HG03571 (cell line): ENCODE measurements at regions not wholly inside any gene's neighbourhood (a gene's known extent, or its start where the extent isn't known, plus 50 kb on each side); places are given as distances from the start of the nearest gene placed in this dataset.
"Not testable (repeated sequence)": the region's sequence is repeated elsewhere in the genome, so short reads cannot be mapped to it uniquely, and the experiment has no call there.

Experiments used
- ATAC-seq: cut with Tn5 transposase; IDR thresholded peaks from one replicate; pipeline ENCODE4 v1.9.1; 2021; ENCODE audit not compliant: unreplicated experiment

DNA sequence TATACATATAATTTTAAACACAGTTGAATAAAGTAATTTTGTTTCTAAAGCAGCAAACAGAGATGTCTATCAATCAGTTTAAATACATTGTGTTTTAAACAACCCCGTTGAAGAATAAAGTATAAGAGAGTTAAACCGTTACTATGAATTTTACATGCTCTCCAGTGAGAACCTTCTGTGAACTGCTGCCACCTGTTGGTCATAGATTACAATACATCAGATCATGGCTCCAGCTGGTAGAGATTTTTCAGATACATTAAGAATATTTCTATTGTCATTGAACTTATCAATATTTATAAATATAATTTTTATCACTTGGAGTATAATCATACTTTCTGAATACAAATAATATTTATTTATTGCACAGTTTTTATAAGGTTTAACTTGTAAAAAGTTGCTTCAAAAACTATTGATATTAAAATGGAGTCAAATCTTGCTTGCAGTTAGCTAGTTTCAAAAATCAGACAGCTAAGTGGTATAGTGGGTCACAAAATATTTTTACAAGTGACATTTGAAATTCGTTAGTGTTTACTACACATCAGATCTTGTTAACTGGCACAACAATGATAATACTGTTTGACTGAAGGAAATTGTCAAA is 561.2 kb upstream of the PHF14 start:
- peak; percentile 83 for ATAC-seq

DNA sequence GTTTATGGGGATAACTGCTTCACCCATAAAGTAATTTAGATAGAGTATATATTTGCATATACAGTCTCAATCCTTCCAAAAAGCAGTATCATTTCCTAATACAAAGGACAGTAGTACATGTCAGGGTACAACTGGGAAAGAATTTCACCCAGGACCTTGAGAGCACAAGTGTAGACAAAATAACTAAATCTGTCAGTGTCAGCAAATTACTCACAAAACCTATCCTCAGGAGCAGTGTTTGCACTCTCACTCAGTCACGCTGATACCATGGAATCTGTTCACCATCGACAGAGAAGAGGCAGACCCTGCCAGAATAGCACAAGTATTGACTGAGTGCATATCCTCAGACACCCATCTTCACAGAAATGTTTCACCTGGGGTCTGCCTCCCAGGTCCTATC is 554.7 kb upstream of the PHF14 start:
- no peak for ATAC-seq

DNA sequence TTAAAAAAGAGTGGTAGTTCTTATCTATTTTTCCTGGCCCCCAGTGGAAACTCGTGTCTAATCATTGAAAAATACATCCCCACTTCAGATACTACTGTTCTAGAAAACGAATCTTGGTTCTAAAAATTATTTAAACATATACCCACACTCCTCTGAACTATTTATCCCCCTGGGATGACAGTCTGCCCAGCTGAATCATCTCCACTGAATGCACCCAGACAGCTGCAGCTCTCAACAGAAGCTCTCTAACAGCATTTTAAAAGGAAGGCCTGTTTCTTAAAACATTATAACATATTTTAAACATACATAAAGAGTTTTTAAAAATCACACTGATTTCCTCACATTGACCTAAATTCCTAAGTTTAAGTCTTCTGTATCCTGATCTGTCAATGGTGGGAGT is 544.6 kb upstream of the PHF14 start:
- no peak for ATAC-seq

DNA sequence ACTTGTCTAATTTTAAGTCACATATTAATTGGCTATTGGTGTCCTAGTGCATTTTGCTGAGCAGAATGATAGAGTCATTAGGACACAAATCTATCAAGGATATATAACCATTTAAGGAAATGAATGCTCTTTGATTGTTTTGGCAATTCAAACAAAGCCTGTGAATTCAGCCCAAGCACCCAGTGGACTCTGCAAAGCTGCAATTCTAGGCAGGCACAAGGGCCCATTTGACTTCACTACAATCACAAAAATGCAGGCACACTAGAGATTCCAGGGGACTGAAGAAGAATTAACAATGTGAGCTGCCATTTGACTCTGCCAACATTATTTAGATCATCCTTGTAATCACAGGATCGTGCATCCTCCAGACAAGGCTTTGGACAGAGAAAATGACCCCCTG is 544.2 kb upstream of the PHF14 start:
- no peak for ATAC-seq

GRCh38 chr7:10436302-10436701 is 537.4 kb upstream of the PHF14 start:
- ATAC-seq: no peak

DNA sequence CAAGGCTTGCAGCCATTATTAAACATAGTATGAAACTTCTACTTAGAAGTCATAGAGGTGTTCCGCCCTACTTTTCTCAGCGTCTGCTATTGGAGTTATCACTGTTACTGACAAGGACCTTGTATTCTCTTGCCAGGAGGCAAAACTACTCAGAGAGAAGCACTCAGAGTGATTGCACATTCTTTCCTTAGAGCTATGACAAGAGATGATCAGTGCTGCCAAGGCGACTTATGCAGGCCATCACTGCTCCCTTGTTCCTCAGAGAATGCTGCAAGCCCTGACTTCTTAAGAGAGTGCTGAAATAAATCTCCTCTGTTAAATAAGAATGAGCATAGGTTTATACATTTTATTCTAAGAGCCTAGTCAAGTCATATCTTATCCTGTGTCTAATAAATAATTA is 534.6 kb upstream of the PHF14 start:
- no peak for ATAC-seq

DNA sequence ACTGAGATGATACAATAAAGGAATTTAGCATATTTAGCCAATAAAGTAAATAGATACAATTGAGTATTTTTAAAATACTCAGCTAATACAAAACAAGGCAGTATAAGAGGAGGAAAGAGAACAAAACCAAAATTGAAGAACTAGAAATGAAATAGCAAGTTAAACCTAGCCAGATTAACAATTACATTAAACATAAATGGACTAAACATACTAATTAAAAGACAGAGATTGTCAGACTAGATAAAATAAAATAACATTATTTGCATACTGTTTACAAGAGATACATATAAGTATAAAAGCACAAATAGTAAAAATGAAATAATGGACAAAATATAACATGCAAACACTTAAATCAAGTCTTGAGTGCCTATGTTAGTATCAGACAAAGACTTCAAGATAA is 517.7 kb upstream of the PHF14 start:
- no peak for ATAC-seq

DNA sequence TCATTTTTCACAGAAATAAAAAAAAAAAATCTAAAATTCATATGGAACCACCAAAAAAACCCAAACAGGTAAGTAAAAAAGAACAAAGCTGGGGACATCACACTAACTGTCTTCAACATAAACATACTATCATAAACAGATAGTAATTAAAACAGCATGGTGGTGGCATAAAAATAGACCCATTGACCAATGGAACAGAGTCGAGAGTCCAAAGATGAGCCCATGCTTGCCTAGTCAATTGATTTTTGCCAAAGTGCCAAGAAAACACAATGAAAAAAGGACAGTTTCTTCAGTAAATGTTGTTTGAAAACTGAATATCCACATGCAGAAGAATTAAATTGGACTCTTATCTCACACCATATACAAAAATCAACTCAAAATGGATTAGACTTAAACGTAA is 513.2 kb upstream of the PHF14 start:
- no peak for ATAC-seq

- no peak for ATAC-seq
Observed at GRCh38 chr7:10463701-10464100, 510.0 kb upstream of the PHF14 start.

DNA sequence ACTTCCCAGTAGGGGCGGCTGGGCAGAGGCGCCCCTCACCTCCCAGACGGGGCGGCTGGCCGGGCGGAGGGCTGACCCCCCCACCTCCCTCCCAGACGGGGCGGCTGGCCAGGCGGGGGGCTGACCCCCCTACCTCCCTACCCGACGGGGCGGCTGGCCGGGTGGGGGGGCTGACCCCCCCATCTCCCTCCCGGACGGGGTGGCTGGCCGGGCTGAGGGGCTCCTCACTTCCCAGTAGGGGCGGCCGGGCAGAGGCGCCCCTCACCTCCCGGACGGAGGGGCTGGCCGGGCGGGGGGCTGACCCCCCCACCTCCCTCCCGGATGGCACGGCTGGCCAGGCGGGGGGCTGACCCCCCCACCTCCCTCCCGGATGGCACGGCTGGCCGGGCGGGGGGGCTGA is 508.1 kb upstream of the PHF14 start:
- ATAC-seq: not testable (repeated sequence)

DNA sequence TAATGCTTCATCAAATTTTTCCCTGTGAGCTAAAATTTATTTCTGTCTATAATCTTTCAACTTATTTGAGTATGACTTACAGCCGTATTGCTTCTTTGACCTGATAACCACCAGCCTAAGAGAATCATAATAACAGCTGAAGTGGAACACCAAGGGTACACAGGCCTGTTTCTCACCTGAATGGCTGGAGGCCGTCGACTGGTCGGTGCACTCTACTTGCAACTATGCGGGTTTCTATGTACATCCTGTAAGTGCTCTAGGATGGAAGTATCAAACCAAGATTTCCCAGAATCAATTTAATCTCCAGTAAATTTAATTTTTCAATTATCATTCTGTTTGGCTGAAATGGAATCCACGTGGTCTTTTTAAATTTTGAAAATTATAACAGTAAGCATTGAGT is 504.8 kb upstream of the PHF14 start:
- no peak for ATAC-seq

DNA sequence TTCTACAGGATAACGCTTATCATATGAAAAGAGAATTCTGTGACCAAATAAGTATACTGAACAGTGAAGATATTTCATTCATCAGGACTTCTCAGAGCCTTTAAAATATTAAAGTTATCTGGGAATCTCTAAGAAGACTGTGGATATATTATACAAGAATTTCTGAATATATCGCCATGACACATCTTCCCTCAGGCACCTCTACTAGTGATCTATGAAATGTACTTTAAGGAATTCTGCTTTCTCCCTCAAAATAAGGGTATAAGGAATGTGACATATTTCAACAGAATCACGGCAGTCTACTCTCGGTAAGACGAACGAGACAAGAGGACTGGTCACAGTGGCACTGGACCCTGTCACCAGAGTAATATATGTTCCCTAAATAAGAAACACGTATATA is 504.2 kb upstream of the PHF14 start:
- no peak for ATAC-seq

DNA sequence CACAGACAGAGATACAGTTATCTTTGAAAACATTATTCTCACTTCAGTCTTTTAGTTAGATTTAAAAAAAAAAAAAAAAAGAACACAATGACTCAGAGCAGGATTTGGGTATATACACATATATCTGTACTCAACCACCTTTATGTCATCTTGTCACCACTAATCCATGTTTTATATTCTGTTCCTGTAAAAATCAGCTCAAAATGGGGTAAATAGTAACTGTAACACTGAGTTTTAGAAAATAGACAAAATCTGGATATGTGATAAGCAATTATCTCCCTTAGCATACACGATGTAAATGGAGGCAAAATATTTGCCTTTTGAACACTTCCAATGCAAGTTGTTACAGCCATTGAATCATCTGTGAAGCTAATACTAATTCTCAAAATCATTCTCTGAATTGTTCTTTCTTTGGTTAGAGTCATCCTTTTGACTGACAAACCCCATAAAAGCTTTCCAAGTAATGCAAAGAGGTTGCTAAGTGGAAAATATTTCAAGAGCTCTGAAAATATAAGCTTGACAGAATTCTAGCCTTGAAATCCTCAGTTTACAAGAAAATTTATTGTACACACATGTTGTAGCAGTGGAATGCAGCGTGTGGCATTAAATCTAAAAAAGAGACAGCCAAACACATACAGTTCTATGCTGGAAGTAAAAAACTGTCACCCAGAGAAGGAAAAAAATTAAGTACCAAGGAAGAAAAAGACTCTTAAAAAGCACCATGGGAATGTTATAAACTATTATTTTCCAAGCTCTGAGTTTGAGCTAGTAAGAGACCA is 502.2 kb upstream of the PHF14 start:
- no peak for ATAC-seq

GRCh38 chr7:10472115-10472514 is 501.6 kb upstream of the PHF14 start:
- ATAC-seq: no peak

- ATAC-seq: no peak
Observed at GRCh38 chr7:10473569-10473968, 500.1 kb upstream of the PHF14 start.

GRCh38 chr7:10474048-10474447 is 499.6 kb upstream of the PHF14 start:
- ATAC-seq: no peak

- no peak for ATAC-seq
Observed at GRCh38 chr7:10475940-10476641, 497.6 kb upstream of the PHF14 start.

DNA sequence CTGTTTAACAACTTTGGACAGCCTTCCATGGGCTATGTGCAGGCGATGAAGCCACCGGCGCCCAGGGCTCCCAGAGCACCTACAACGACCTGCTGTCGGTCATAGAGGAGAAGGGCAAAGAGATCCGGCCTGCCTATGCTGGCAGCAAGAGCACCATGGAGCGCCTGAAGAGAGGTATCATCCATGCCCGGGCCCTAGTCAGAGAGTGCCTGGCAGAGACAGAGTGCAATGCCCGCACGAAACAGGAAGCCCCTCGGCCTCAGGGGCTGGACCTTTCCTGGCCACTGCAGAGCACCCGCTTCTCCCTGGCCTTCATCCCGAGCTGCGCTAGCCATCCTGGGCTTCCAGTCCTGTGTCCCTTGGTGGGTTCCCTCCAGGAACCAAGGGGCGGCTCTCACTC is 497.0 kb upstream of the PHF14 start:
- ATAC-seq: no peak

DNA sequence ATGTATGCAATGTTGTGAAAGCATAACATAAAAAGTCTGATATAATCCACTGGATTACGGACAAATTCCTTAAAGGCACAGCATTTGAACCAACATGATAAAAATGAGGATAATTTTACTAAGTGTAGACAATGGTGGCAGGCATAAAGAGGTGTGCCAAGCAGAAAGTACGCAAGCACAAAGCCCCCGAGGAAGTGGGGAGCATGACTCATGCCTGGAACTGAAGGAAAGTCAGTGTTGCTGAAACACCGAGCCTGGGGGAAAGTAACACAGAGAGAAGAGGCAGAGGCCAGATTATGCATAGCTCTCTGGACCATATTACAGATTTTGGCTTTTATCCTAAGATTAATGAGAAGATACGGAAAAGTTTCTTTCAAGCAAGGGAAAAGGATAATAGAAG is 490.0 kb upstream of the PHF14 start:
- no peak for ATAC-seq

DNA sequence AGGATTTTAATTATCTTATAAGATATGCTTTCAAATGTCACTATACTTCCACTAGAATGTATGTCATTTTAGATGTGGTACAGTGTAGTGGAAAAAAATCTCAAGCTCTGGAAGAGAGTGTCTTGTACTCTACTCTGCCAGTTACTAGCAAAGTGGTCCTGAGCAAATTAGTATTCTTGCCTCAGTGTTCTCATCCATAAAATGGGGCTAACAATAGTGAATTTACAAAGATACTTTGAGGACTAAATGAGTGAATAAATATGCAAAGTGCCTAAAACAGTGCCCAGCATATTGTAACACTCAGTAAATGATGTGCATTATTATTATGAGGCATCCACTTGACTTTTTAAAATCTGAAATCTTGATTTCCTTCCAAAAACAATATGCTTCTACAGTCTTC is 488.9 kb upstream of the PHF14 start:
- no peak for ATAC-seq

- not testable (repeated sequence) for ATAC-seq
Observed at GRCh38 chr7:10501206-10501884, 472.3 kb upstream of the PHF14 start.

- ATAC-seq: no peak
Observed at GRCh38 chr7:10507032-10507431, 466.6 kb upstream of the PHF14 start.
